Naive thymus-derived CD4-positive, alpha-beta T cell (primary cell): ENCODE measurements at regions not wholly inside any gene's neighbourhood (a gene's known extent, or its start where the extent isn't known, plus 50 kb on each side); places are given as distances from the start of the nearest gene placed in this dataset.
"Not testable (repeated sequence)": the region's sequence is repeated elsewhere in the genome, so short reads cannot be mapped to it uniquely, and the experiment has no call there.

ENCODE experiments used
- ATAC-seq: fragments of 150-1000 bp; cut with Tn5 transposase; 2 replicates; pipeline ENCODE4 v1.10.0; 2021; ENCODE audit warnings: mild to moderate bottlenecking, moderate library complexity
- CTCF ChIA-PET: fragments of 350-600 bp; sonication (Branson Sonifier 250); formaldehyde crosslinking; loops from one replicate; lab custom pipeline; 2021; ENCODE audit warnings: antibody characterized with exemption; lab: Charles Lee
- POLR2A ChIA-PET: fragments of 350-600 bp; sonication (Branson Sonifier 250); formaldehyde crosslinking; loops from one replicate; lab custom pipeline; 2021; ENCODE audit warnings: antibody characterized with exemption, inconsistent platforms; lab: Charles Lee
- DNase-seq, 9 donors: peaks; one replicate each; pipeline versions ENCODE4 v3.0.0 to v3.0.0-alpha.2; 2020 to 2022; ENCODE audit warnings: mixed read lengths in 1 of 9
- H3K27ac ChIP-seq: one replicate; pipeline ENCODE4 v1.7.0; 2013; ENCODE audit warnings: mild to moderate bottlenecking, low read depth, low read length, moderate library complexity
- H3K27me3 ChIP-seq, 2 donors: one replicate each; pipeline ENCODE4 v1.7.0; 2013; ENCODE audit warnings: low read length in 2 of 2, mild to moderate bottlenecking in 2 of 2, moderate library complexity in 2 of 2; ENCODE audit not compliant: control insufficient read depth in 2 of 2, insufficient read depth in 2 of 2
- H3K36me3 ChIP-seq, 3 experiments: 1 replicate in 2 of 3; 2 replicates in 1 of 3; pipeline ENCODE4 v1.7.0; 2013; ENCODE audit warnings: low read length in 3 of 3, mild to moderate bottlenecking in 3 of 3, moderate library complexity in 1 of 3; ENCODE audit not compliant: insufficient read depth in 3 of 3, control insufficient read depth in 2 of 3
- H3K4me1 ChIP-seq, 2 donors: one replicate each; pipeline ENCODE4 v1.7.0; 2013; ENCODE audit warnings: low read length in 2 of 2, mild to moderate bottlenecking in 2 of 2, moderate library complexity in 1 of 2; ENCODE audit not compliant: control insufficient read depth in 2 of 2, insufficient read depth in 2 of 2
- H3K4me3 ChIP-seq: 2 replicates; pipeline ENCODE4 v1.7.0; 2013; ENCODE audit warnings: mild to moderate bottlenecking, low read length
- H3K9me3 ChIP-seq, 3 experiments: 1 replicate in 2 of 3; 2 replicates in 1 of 3; pipeline ENCODE4 v1.7.0; 2013; ENCODE audit warnings: low read length in 3 of 3; ENCODE audit not compliant: control insufficient read depth in 2 of 3
- H3K27ac Mint-ChIP-seq, 9 donors: one replicate each; pipeline ENCODE4 v1.8.0; 2020 to 2022; ENCODE audit warnings: mixed read lengths in 9 of 9, mild to moderate bottlenecking in 8 of 9, moderate library complexity in 5 of 9, inconsistent platforms in 2 of 9
- H3K27me3 Mint-ChIP-seq, 5 donors: one replicate each; pipeline ENCODE4 v1.8.0; 2021 to 2022; ENCODE audit warnings: mixed read lengths in 5 of 5, mild to moderate bottlenecking in 1 of 5
- H3K36me3 Mint-ChIP-seq, 5 donors: one replicate each; pipeline ENCODE4 v1.8.0; 2020 to 2022; ENCODE audit warnings: mixed read lengths in 5 of 5, mild to moderate bottlenecking in 3 of 5, inconsistent platforms in 1 of 5
- H3K4me1 Mint-ChIP-seq, 7 donors: one replicate each; pipeline ENCODE4 v1.8.0; 2020 to 2022; ENCODE audit warnings: mixed read lengths in 7 of 7, mild to moderate bottlenecking in 3 of 7, inconsistent platforms in 1 of 7
- H3K4me3 Mint-ChIP-seq, 10 donors: one replicate each; pipeline ENCODE4 v1.8.0; 2020 to 2022; ENCODE audit warnings: mild to moderate bottlenecking in 10 of 10, mixed read lengths in 10 of 10, moderate library complexity in 6 of 10, inconsistent platforms in 2 of 10
- H3K9me3 Mint-ChIP-seq, 11 donors: one replicate each; pipeline ENCODE4 v1.8.0; 2020 to 2022; ENCODE audit warnings: mixed read lengths in 11 of 11, mild to moderate bottlenecking in 4 of 11, inconsistent platforms in 1 of 11, moderate library complexity in 1 of 11
- intact Hi-C, 2 donors: fragments of 100-400 bp; cut with micrococcal nuclease; formaldehyde crosslinking; loops; one replicate each; pipeline ENCODE4 v1.15.1; 2023

DNA sequence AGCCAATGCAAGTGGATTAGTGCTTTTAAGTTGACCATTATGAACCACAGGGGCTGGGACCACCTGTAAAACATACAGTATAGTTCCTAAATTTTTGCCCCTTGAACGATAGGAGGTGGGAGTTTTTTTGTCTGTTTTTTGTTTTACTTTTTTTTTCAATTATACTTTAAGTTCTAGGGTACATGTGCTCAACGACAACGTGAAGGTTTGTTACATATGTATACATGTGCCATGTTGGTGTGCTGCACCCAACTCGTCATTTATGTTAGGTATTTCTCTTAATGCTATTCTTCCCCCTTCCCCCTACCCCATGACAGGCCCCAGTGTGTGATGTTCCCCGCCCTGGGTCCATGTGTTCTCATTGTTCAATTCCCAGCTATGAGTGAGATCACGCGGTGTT, 1797.9 kb upstream of the PIK3C3 start:
- Mint-ChIP-seq H3K27ac (no peak overlapping the region), H3K4me1 (no peaks in the 10 kb centered on the region), H3K27me3 (no peaks in the 10 kb centered on the region), H3K36me3 (no peaks in the 10 kb centered on the region), H3K9me3 (peaks cover 0 to 11% (median 4%) of the 10 kb centered on the region in 11 donors), H3K4me3 (no peak overlapping the region)
- ATAC-seq (no peak), DNase-seq (no peak)
- Histone ChIP-seq H3K4me1 (no peaks in the 10 kb centered on the region), H3K27ac (no peak overlapping the region), H3K9me3 (no peaks in the 10 kb centered on the region), H3K4me3 (no peak overlapping the region), H3K27me3 (no peaks in the 10 kb centered on the region), H3K36me3 (no peaks in the 10 kb centered on the region)
- POLR2A ChIA-PET, result no interaction called here
- intact Hi-C loops, result no loop called here
- CTCF ChIA-PET, result no interaction called here

GRCh38 chr18:40152859-40153258, 1802.2 kb upstream of the PIK3C3 start:
- Mint-ChIP-seq H3K27me3 (no peaks in the 10 kb centered on the region), H3K9me3 (peaks cover 0 to 17% (median 7%) of the 10 kb centered on the region in 11 donors), H3K4me3 (no peak overlapping the region), H3K4me1 (no peaks in the 10 kb centered on the region), H3K36me3 (no peaks in the 10 kb centered on the region), H3K27ac (no peak overlapping the region)
- CTCF ChIA-PET, result no interaction called here
- no peaks in the 10 kb centered on the region for H3K36me3 ChIP-seq
- POLR2A ChIA-PET, result no interaction called here
- H3K27me3 ChIP-seq, result no peaks in the 10 kb centered on the region
- no peak overlapping the region for H3K27ac ChIP-seq
- no peak for DNase-seq
- intact Hi-C loops, result no loop called here
- ATAC-seq, result no peak
- H3K4me1 ChIP-seq, result no peaks in the 10 kb centered on the region
- no peaks in the 10 kb centered on the region for H3K9me3 ChIP-seq
- no peak overlapping the region for H3K4me3 ChIP-seq

- ChIA-PET POLR2A (no interaction called here), CTCF (no interaction called here)
- Mint-ChIP-seq H3K36me3 (no peaks in the 10 kb centered on the region), H3K27me3 (no peaks in the 10 kb centered on the region), H3K4me3 (no peak overlapping the region), H3K27ac (no peak overlapping the region), H3K4me1 (no peaks in the 10 kb centered on the region), H3K9me3 (peaks cover 0 to 18% (median 8%) of the 10 kb centered on the region in 11 donors)
- Histone ChIP-seq H3K9me3 (no peaks in the 10 kb centered on the region), H3K27me3 (no peaks in the 10 kb centered on the region), H3K36me3 (no peaks in the 10 kb centered on the region), H3K27ac (no peak overlapping the region), H3K4me1 (no peaks in the 10 kb centered on the region), H3K4me3 (no peak overlapping the region)
- ATAC-seq (no peak), DNase-seq (no peak)
- intact Hi-C loops, result no loop called here
Observed at GRCh38 chr18:40148960-40149359, 1806.1 kb upstream of the PIK3C3 start.

- Mint-ChIP-seq H3K27me3 (no peaks in the 10 kb centered on the region), H3K36me3 (no peaks in the 10 kb centered on the region), H3K4me3 (no peak overlapping the region), H3K9me3 (peaks cover 0 to 17% (median 3%) of the 10 kb centered on the region in 11 donors), H3K4me1 (no peaks in the 10 kb centered on the region), H3K27ac (no peak overlapping the region)
- ChIA-PET POLR2A (no interaction called here), CTCF (no interaction called here)
- intact Hi-C loops, result no loop called here
- H3K9me3 ChIP-seq, result no peaks in the 10 kb centered on the region
- H3K27ac ChIP-seq, result no peak overlapping the region
- H3K36me3 ChIP-seq, result no peaks in the 10 kb centered on the region
- no peaks in the 10 kb centered on the region for H3K4me1 ChIP-seq
- no peak for ATAC-seq
- H3K4me3 ChIP-seq, result no peak overlapping the region
- H3K27me3 ChIP-seq, result no peaks in the 10 kb centered on the region
- no peak for DNase-seq
Observed at GRCh38 chr18:40133253-40133652, 1821.8 kb upstream of the PIK3C3 start.

GRCh38 chr18:40132438-40132837, 1822.6 kb upstream of the PIK3C3 start:
- H3K4me3 Mint-ChIP-seq, H3K36me3 Mint-ChIP-seq, DNase-seq, H3K27ac Mint-ChIP-seq, H3K27me3 ChIP-seq, POLR2A ChIA-PET, H3K4me1 Mint-ChIP-seq, H3K4me1 ChIP-seq, H3K27ac ChIP-seq, H3K36me3 ChIP-seq, H3K27me3 Mint-ChIP-seq, H3K9me3 ChIP-seq, intact Hi-C loops, ATAC-seq, H3K4me3 ChIP-seq, CTCF ChIA-PET: not testable (repeated sequence)
- H3K9me3 Mint-ChIP-seq, result peaks cover 0 to 17% (median 4%) of the 10 kb centered on the region in 11 donors

- no peak overlapping the region for H3K27ac ChIP-seq
- no peaks in the 10 kb centered on the region for H3K36me3 Mint-ChIP-seq
- no peaks in the 10 kb centered on the region for H3K4me1 Mint-ChIP-seq
- intact Hi-C loops, result no loop called here
- ATAC-seq (no peak), DNase-seq (no peak)
- no peak overlapping the region for H3K27ac Mint-ChIP-seq
- H3K36me3 ChIP-seq, result no peaks in the 10 kb centered on the region
- no peak overlapping the region for H3K4me3 Mint-ChIP-seq
- H3K9me3 ChIP-seq, result no peaks in the 10 kb centered on the region
- H3K27me3 Mint-ChIP-seq, result no peaks in the 10 kb centered on the region
- peaks cover 0 to 26% (median 3%) of the 10 kb centered on the region in 11 donors for H3K9me3 Mint-ChIP-seq
- POLR2A ChIA-PET, result no interaction called here
- CTCF ChIA-PET, result no interaction called here
- H3K4me1 ChIP-seq, result no peaks in the 10 kb centered on the region
- H3K27me3 ChIP-seq, result no peaks in the 10 kb centered on the region
- no peak overlapping the region for H3K4me3 ChIP-seq
Observed at GRCh38 chr18:40124107-40124506, 1830.9 kb upstream of the PIK3C3 start.

- no peaks in the 10 kb centered on the region for H3K4me1 Mint-ChIP-seq
- no peaks in the 10 kb centered on the region for H3K36me3 ChIP-seq
- no peaks in the 10 kb centered on the region for H3K4me1 ChIP-seq
- H3K9me3 Mint-ChIP-seq, result peaks cover 0 to 41% (median 9%) of the 10 kb centered on the region in 11 donors
- no peaks in the 10 kb centered on the region for H3K36me3 Mint-ChIP-seq
- ATAC-seq, result no peak
- no peaks in the 10 kb centered on the region for H3K27me3 ChIP-seq
- intact Hi-C loops, result no loop called here
- DNase-seq, result no peak
- H3K4me3 Mint-ChIP-seq, result no peak overlapping the region
- no peak overlapping the region for H3K4me3 ChIP-seq
- no peaks in the 10 kb centered on the region for H3K9me3 ChIP-seq
- H3K27me3 Mint-ChIP-seq, result no peaks in the 10 kb centered on the region
- no peak overlapping the region for H3K27ac Mint-ChIP-seq
- CTCF ChIA-PET, result interaction anchor here (0.7 kb wide), 1 partner anchor 11 kb away, joined by 3 read pairs; no protein-coding TSS in a partner anchor
- POLR2A ChIA-PET, result no interaction called here
- H3K27ac ChIP-seq, result no peak overlapping the region
Observed at GRCh38 chr18:40120796-40121391, 1834.1 kb upstream of the PIK3C3 start.
